HG03575 (cell line): ENCODE measurements at regions not wholly inside any gene's neighbourhood (a gene's known extent, or its start where the extent isn't known, plus 50 kb on each side); places are given as distances from the start of the nearest gene placed in this dataset.
"Not testable (repeated sequence)": the region's sequence is repeated elsewhere in the genome, so short reads cannot be mapped to it uniquely, and the experiment has no call there.

Experiments used
- ATAC-seq: cut with Tn5 transposase; IDR thresholded peaks from one replicate; pipeline ENCODE4 v1.9.1; 2021; ENCODE audit not compliant: unreplicated experiment, insufficient number of reproducible peaks, low FRiP score; ENCODE audit errors: extremely low read depth

GRCh38 chr2:83339942-83340341, 1119.1 kb downstream of the SUCLG1 start:
- ATAC-seq, result not testable (repeated sequence)

- ATAC-seq, result no peak
Observed at GRCh38 chr2:83331810-83332209, 1127.3 kb downstream of the SUCLG1 start.

GRCh38 chr2:83323038-83323437, 1136.0 kb downstream of the SUCLG1 start:
- no peak for ATAC-seq

- no peak for ATAC-seq
Observed at GRCh38 chr2:83320053-83320452, 1139.0 kb downstream of the SUCLG1 start.

- ATAC-seq, result no peak
Observed at GRCh38 chr2:83305758-83306378, 1153.2 kb downstream of the SUCLG1 start.

GRCh38 chr2:83291083-83291482, 1168.0 kb downstream of the SUCLG1 start:
- no peak for ATAC-seq

GRCh38 chr2:83282841-83283240, 1176.2 kb downstream of the SUCLG1 start:
- ATAC-seq, result no peak

GRCh38 chr2:83282043-83282795, 1176.9 kb downstream of the SUCLG1 start:
- ATAC-seq, result no peak

GRCh38 chr2:83280391-83280790, 1178.7 kb downstream of the SUCLG1 start:
- no peak for ATAC-seq

- no peak for ATAC-seq
Observed at GRCh38 chr2:83273322-83273721, 1185.8 kb downstream of the SUCLG1 start.

GRCh38 chr2:83261591-83262136, 1197.4 kb downstream of the SUCLG1 start:
- no peak for ATAC-seq

- no peak for ATAC-seq
Observed at GRCh38 chr2:83253848-83254247, 1205.2 kb downstream of the SUCLG1 start.

- ATAC-seq, result no peak
Observed at GRCh38 chr2:83251321-83251872, 1207.7 kb downstream of the SUCLG1 start.

- not testable (repeated sequence) for ATAC-seq
Observed at GRCh38 chr2:83245806-83246537, 1213.1 kb downstream of the SUCLG1 start.

GRCh38 chr2:83240611-83241010, 1218.5 kb downstream of the SUCLG1 start:
- ATAC-seq, result no peak

GRCh38 chr2:83238111-83238510, 1221.0 kb downstream of the SUCLG1 start:
- ATAC-seq, result no peak

GRCh38 chr2:83234246-83234645, 1224.8 kb downstream of the SUCLG1 start:
- no peak for ATAC-seq

- ATAC-seq, result no peak
Observed at GRCh38 chr2:83233781-83234180, 1225.3 kb downstream of the SUCLG1 start.

- ATAC-seq, result no peak
Observed at GRCh38 chr2:83233326-83233725, 1225.8 kb downstream of the SUCLG1 start.
